Activated CD8-positive, alpha-beta T cell treated with anti-CD3 and anti-CD28 coated beads, Interleukin-2, amount 10 ng/mL, durations not matched to agents 7 days and 5 days (primary cell): ENCODE measurements at regions not wholly inside any gene's neighbourhood (a gene's known extent, or its start where the extent isn't known, plus 50 kb on each side); places are given as distances from the start of the nearest gene placed in this dataset.

ENCODE experiments used
- ATAC-seq: fragments of 150-1000 bp; cut with Tn5 transposase; one replicate; pipeline ENCODE4 v1.10.0; 2021; ENCODE audit warnings: moderate library complexity
- CTCF ChIA-PET: fragments of 350-600 bp; sonication (Branson Sonifier 250); formaldehyde crosslinking; loops from one replicate; lab custom pipeline; 2021; ENCODE audit warnings: antibody characterized with exemption; lab: Charles Lee
- POLR2A ChIA-PET: fragments of 350-600 bp; sonication (Branson Sonifier 250); formaldehyde crosslinking; loops from one replicate; lab custom pipeline; 2021; ENCODE audit warnings: antibody characterized with exemption; lab: Charles Lee
- DNase-seq: peaks from one replicate; pipeline ENCODE4 v3.0.0-alpha.2; 2020
- H3K27ac Mint-ChIP-seq: one replicate; pipeline ENCODE4 v1.8.0; 2021; ENCODE audit warnings: mild to moderate bottlenecking, mixed read lengths
- H3K27me3 Mint-ChIP-seq: one replicate; pipeline ENCODE4 v1.8.0; 2021; ENCODE audit warnings: low read depth, mixed read lengths
- H3K36me3 Mint-ChIP-seq: one replicate; pipeline ENCODE4 v1.8.0; 2021; ENCODE audit warnings: low read depth, mixed read lengths
- H3K4me1 Mint-ChIP-seq: one replicate; pipeline ENCODE4 v1.8.0; 2021; ENCODE audit warnings: low read depth, mixed read lengths
- H3K4me3 Mint-ChIP-seq: one replicate; pipeline ENCODE4 v1.8.0; 2021; ENCODE audit warnings: mild to moderate bottlenecking, mixed read lengths
- H3K9me3 Mint-ChIP-seq: one replicate; pipeline ENCODE4 v1.8.0; 2022; ENCODE audit warnings: mixed read lengths; ENCODE audit not compliant: insufficient read depth

GRCh38 chr7:42522227-42522991 lies 285.4 kb upstream of the GLI3 start:
- no peaks in the 10 kb centered on the region for H3K4me1 Mint-ChIP-seq
- H3K36me3 Mint-ChIP-seq, result no peaks in the 10 kb centered on the region
- ChIA-PET CTCF (no interaction called here), POLR2A (no interaction called here)
- DNase-seq, result no peak
- no peak overlapping the region for H3K4me3 Mint-ChIP-seq
- H3K9me3 Mint-ChIP-seq, result no peaks in the 10 kb centered on the region
- H3K27me3 Mint-ChIP-seq, result no peaks in the 10 kb centered on the region
- no peak overlapping the region for H3K27ac Mint-ChIP-seq
- no peak for ATAC-seq

- CTCF ChIA-PET, result no interaction called here
- POLR2A ChIA-PET, result no interaction called here
- ATAC-seq, result no peak
- no peaks in the 10 kb centered on the region for H3K4me1 Mint-ChIP-seq
- no peak overlapping the region for H3K4me3 Mint-ChIP-seq
- DNase-seq, result no peak
- H3K9me3 Mint-ChIP-seq, result no peaks in the 10 kb centered on the region
- no peaks in the 10 kb centered on the region for H3K36me3 Mint-ChIP-seq
- H3K27ac Mint-ChIP-seq, result no peak overlapping the region
- no peaks in the 10 kb centered on the region for H3K27me3 Mint-ChIP-seq
Observed at GRCh38 chr7:42511027-42511426, 274.0 kb upstream of the GLI3 start.

- no peak for ATAC-seq
- DNase-seq, result no peak
- no peaks in the 10 kb centered on the region for H3K4me1 Mint-ChIP-seq
- no peaks in the 10 kb centered on the region for H3K9me3 Mint-ChIP-seq
- no peak overlapping the region for H3K27ac Mint-ChIP-seq
- H3K36me3 Mint-ChIP-seq, result no peaks in the 10 kb centered on the region
- no peak overlapping the region for H3K4me3 Mint-ChIP-seq
- ChIA-PET CTCF (no interaction called here), POLR2A (no interaction called here)
- no peaks in the 10 kb centered on the region for H3K27me3 Mint-ChIP-seq
Observed at GRCh38 chr7:42506097-42506496, 269.1 kb upstream of the GLI3 start.

GRCh38 chr7:42502022-42502421 lies 265.0 kb upstream of the GLI3 start:
- H3K36me3 Mint-ChIP-seq, result no peaks in the 10 kb centered on the region
- ATAC-seq (no peak), DNase-seq (no peak)
- no peaks in the 10 kb centered on the region for H3K27me3 Mint-ChIP-seq
- H3K4me3 Mint-ChIP-seq, result no peak overlapping the region
- ChIA-PET POLR2A (no interaction called here), CTCF (no interaction called here)
- H3K27ac Mint-ChIP-seq, result no peak overlapping the region
- no peaks in the 10 kb centered on the region for H3K4me1 Mint-ChIP-seq
- no peaks in the 10 kb centered on the region for H3K9me3 Mint-ChIP-seq

- CTCF ChIA-PET, result no interaction called here
- no peaks in the 10 kb centered on the region for H3K9me3 Mint-ChIP-seq
Observed at GRCh38 chr7:42495256-42495655, 258.2 kb upstream of the GLI3 start.

GRCh38 chr7:42494736-42495135 lies 257.7 kb upstream of the GLI3 start:
- H3K9me3 Mint-ChIP-seq, result no peaks in the 10 kb centered on the region
- no peak for DNase-seq
- ChIA-PET CTCF (no interaction called here), POLR2A (no interaction called here)
- no peak overlapping the region for H3K27ac Mint-ChIP-seq
- peaks cover 4% of the 10 kb centered on the region for H3K27me3 Mint-ChIP-seq
- no peak for ATAC-seq
- H3K36me3 Mint-ChIP-seq, result no peaks in the 10 kb centered on the region
- no peak overlapping the region for H3K4me3 Mint-ChIP-seq
- H3K4me1 Mint-ChIP-seq, result peaks cover 3% of the 10 kb centered on the region

More at GRCh38 chr7:42495256-42495655, 258.2 kb upstream of the GLI3 start:
- no peaks in the 10 kb centered on the region for H3K36me3 Mint-ChIP-seq
- peaks cover 3% of the 10 kb centered on the region for H3K4me1 Mint-ChIP-seq
- POLR2A ChIA-PET, result no interaction called here
- no peak for ATAC-seq
- no peak for DNase-seq
- no peak overlapping the region for H3K4me3 Mint-ChIP-seq
- peaks cover 4% of the 10 kb centered on the region for H3K27me3 Mint-ChIP-seq
- no peak overlapping the region for H3K27ac Mint-ChIP-seq

- peaks cover 4% of the 10 kb centered on the region for H3K27me3 Mint-ChIP-seq
- CTCF ChIA-PET, result no interaction called here
- H3K27ac Mint-ChIP-seq, result no peak overlapping the region
- no peak overlapping the region for H3K4me3 Mint-ChIP-seq
- DNase-seq, result no peak
- POLR2A ChIA-PET, result no interaction called here
- peaks cover 3% of the 10 kb centered on the region for H3K4me1 Mint-ChIP-seq
- no peaks in the 10 kb centered on the region for H3K9me3 Mint-ChIP-seq
- no peaks in the 10 kb centered on the region for H3K36me3 Mint-ChIP-seq
- ATAC-seq, result no peak
Observed at GRCh38 chr7:42494199-42494710, 257.2 kb upstream of the GLI3 start.

- ATAC-seq, result no peak
Observed at GRCh38 chr7:42493436-42494198, 256.6 kb upstream of the GLI3 start.

GRCh38 chr7:42492920-42493319 lies 255.9 kb upstream of the GLI3 start:
- DNase-seq (no peak), ATAC-seq (no peak)
- Mint-ChIP-seq H3K27ac (no peak overlapping the region), H3K36me3 (no peaks in the 10 kb centered on the region), H3K27me3 (peaks cover 4% of the 10 kb centered on the region), H3K4me3 (no peak overlapping the region), H3K4me1 (peaks cover 3% of the 10 kb centered on the region), H3K9me3 (no peaks in the 10 kb centered on the region)
- ChIA-PET POLR2A (no interaction called here), CTCF (interaction anchor here (1.4 kb wide), 1 partner anchor 9 kb away, joined by 3 read pairs; no protein-coding TSS in a partner anchor)

More at GRCh38 chr7:42493436-42494198, 256.6 kb upstream of the GLI3 start:
- POLR2A ChIA-PET, result no interaction called here
- peaks cover 3% of the 10 kb centered on the region for H3K4me1 Mint-ChIP-seq
- no peaks in the 10 kb centered on the region for H3K9me3 Mint-ChIP-seq
- H3K27me3 Mint-ChIP-seq, result peaks cover 4% of the 10 kb centered on the region
- H3K27ac Mint-ChIP-seq, result no peak overlapping the region
- no peaks in the 10 kb centered on the region for H3K36me3 Mint-ChIP-seq
- CTCF ChIA-PET, result interaction anchor here (1.4 kb wide), 1 partner anchor 10 kb away, joined by 3 read pairs; no protein-coding TSS in a partner anchor
- H3K4me3 Mint-ChIP-seq, result no peak overlapping the region
- no peak for DNase-seq

- peaks cover 4% of the 10 kb centered on the region for H3K27me3 Mint-ChIP-seq
- ChIA-PET POLR2A (no interaction called here), CTCF (no interaction called here)
- peaks cover 3% of the 10 kb centered on the region for H3K4me1 Mint-ChIP-seq
- no peaks in the 10 kb centered on the region for H3K9me3 Mint-ChIP-seq
- no peak overlapping the region for H3K27ac Mint-ChIP-seq
- no peak for DNase-seq
- no peak for ATAC-seq
- H3K36me3 Mint-ChIP-seq, result no peaks in the 10 kb centered on the region
- H3K4me3 Mint-ChIP-seq, result no peak overlapping the region
Observed at GRCh38 chr7:42491106-42491505, 254.1 kb upstream of the GLI3 start.

GRCh38 chr7:42489299-42489698 lies 252.3 kb upstream of the GLI3 start:
- no peak overlapping the region for H3K27ac Mint-ChIP-seq
- CTCF ChIA-PET, result no interaction called here
- POLR2A ChIA-PET, result no interaction called here
- no peak overlapping the region for H3K4me3 Mint-ChIP-seq
- ATAC-seq (no peak), DNase-seq (no peak)
- no peaks in the 10 kb centered on the region for H3K9me3 Mint-ChIP-seq
- H3K4me1 Mint-ChIP-seq, result peaks cover 3% of the 10 kb centered on the region
- peaks cover 4% of the 10 kb centered on the region for H3K27me3 Mint-ChIP-seq
- H3K36me3 Mint-ChIP-seq, result no peaks in the 10 kb centered on the region

GRCh38 chr7:42485301-42485766 lies 248.3 kb upstream of the GLI3 start:
- Mint-ChIP-seq H3K4me1 (no peaks in the 10 kb centered on the region), H3K27ac (no peak overlapping the region), H3K9me3 (no peaks in the 10 kb centered on the region), H3K36me3 (no peaks in the 10 kb centered on the region), H3K4me3 (no peak overlapping the region), H3K27me3 (no peaks in the 10 kb centered on the region)
- DNase-seq (no peak), ATAC-seq (no peak)
- ChIA-PET CTCF (no interaction called here), POLR2A (no interaction called here)
